GM12891 (cell line): ENCODE measurements at regions not wholly inside any gene's neighbourhood (a gene's known extent, or its start where the extent isn't known, plus 50 kb on each side); places are given as distances from the start of the nearest gene placed in this dataset.

Experiments
- DNase-seq: peaks from one replicate; pipeline ENCODE4 v3.0.0; 2011; ENCODE audit warnings: low spot score; ENCODE audit not compliant: insufficient read length
- FAIRE-seq: peaks from 2 replicates; lab custom pipeline; 2011; peaks lifted over from hg19 to GRCh38; lab: Jason Lieb, UNC
- PAX5 ChIP-seq: IDR thresholded peaks from 2 replicates; pipeline ENCODE4 v1.6.1; 2011; ENCODE audit warnings: low read length, moderate library complexity, mild to moderate bottlenecking; ENCODE audit not compliant: insufficient read depth, severe bottlenecking
- POLR2A ChIP-seq: IDR thresholded peaks from 2 replicates; pipeline ENCODE4 v1.6.1; 2011; ENCODE audit warnings: low read depth, low read length, control low read depth
- POLR2AphosphoS5 ChIP-seq: IDR thresholded peaks from 2 replicates; pipeline ENCODE4 v1.6.1; 2011; ENCODE audit warnings: low read depth, low read length, control low read depth
- POU2F2 ChIP-seq: IDR thresholded peaks from 2 replicates; pipeline ENCODE4 v1.6.1; 2011; ENCODE audit warnings: low read depth, mild to moderate bottlenecking, control low read depth, low read length, moderate library complexity
- SPI1 ChIP-seq: IDR thresholded peaks from 2 replicates; pipeline ENCODE4 v1.6.1; 2011; ENCODE audit warnings: low read depth, low read length, control low read depth
- TAF1 ChIP-seq: IDR thresholded peaks from 2 replicates; pipeline ENCODE4 v1.6.1; 2011; ENCODE audit warnings: low read depth, low read length, control low read depth

- FAIRE-seq (no peak), DNase-seq (no peak)
- no peak for TF ChIP-seq TAF1
- no peak for TF ChIP-seq POU2F2
- no peak for TF ChIP-seq SPI1
- TF ChIP-seq POLR2AphosphoS5, result no peak
- TF ChIP-seq PAX5, result no peak
- TF ChIP-seq POLR2A, result no peak
Measured at GRCh38 chr4:159515314-159516025, 412.6 kb downstream of the RAPGEF2 start.

- no peak for TF ChIP-seq POU2F2
- no peak for TF ChIP-seq SPI1
- TF ChIP-seq POLR2AphosphoS5, result no peak
- no peak for TF ChIP-seq TAF1
- TF ChIP-seq POLR2A, result no peak
- no peak for TF ChIP-seq PAX5
- DNase-seq, result no peak
- FAIRE-seq, result no peak
Measured at GRCh38 chr4:159516556-159517140, 413.8 kb downstream of the RAPGEF2 start.

DNA sequence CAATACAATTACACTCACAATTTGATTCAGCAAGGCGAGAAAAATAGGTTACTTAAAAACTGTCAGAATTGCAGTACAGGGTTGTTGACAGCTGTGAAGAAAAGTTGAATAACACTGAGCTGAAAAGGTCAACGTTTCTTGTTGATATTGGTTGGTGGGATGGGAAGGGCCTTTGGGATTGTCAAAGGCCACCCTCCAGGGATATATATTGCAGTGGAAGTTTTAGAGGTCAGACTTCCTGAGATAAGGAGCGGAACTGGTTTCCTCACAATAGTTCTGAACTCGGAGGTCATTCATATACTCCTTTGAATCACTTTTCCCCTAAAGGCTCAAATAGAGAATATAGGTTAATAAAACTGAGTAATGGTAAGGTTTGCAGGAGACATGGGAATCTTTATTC, 417.2 kb downstream of the RAPGEF2 start:
- no peak for FAIRE-seq
- TF ChIP-seq SPI1, result no peak
- DNase-seq, result no peak

DNA sequence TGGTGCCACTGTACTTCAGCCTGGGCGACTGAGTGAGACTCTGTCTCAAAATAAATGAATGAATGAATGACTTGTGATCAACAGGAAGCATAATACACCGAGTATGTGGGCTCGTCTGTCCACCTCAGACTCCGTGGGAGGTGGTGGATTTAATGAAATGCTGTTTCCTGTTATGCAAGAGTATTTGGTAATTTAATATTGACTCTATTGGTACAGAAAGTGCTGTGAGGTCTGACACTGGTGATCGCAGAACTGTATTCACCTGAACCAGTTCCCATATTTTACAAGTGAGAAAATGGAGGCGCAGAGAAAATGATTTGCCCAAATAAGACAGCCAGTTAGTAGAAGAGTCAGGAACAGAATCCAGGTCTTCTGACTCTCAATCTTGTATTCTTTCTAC, 423.3 kb downstream of the RAPGEF2 start:
- DNase-seq (no peak), FAIRE-seq (no peak)
- TF ChIP-seq POLR2A, result no peak
- no peak for TF ChIP-seq POU2F2
- no peak for TF ChIP-seq TAF1
- TF ChIP-seq SPI1, result no peak
- no peak for TF ChIP-seq POLR2AphosphoS5
- no peak for TF ChIP-seq PAX5

DNA sequence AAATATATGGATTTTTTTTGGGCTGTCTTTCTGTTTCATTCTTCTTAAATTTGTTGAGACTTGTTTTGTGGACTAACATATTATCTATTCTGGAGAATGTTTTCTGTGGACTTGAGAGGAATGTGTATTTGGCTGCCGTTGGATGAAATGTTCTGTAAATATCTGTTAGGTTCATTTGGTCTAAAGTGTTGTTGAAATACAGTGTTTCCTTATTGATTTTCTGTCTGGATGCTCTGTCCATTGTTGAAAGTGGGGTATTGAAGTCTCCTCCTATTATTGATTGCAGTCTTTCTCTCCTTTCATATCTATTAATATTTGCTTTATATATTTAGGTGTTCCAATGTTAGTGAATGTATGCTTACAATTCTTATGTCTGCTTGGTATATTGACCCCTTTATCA, 431.8 kb downstream of the RAPGEF2 start:
- FAIRE-seq (no peak), DNase-seq (no peak)
- TF ChIP-seq POLR2A (no peak), POU2F2 (no peak), TAF1 (no peak), SPI1 (no peak), POLR2AphosphoS5 (no peak), PAX5 (no peak)

- no peak for DNase-seq
- FAIRE-seq, result no peak
- TF ChIP-seq PAX5 (no peak), POU2F2 (no peak), SPI1 (no peak), TAF1 (no peak), POLR2A (no peak), POLR2AphosphoS5 (no peak)
Measured at GRCh38 chr4:159538556-159538955, 435.7 kb downstream of the RAPGEF2 start.

GRCh38 chr4:159540038-159540437, 437.2 kb downstream of the RAPGEF2 start:
- no peak for DNase-seq
- no peak for FAIRE-seq
- TF ChIP-seq PAX5, result no peak
- no peak for TF ChIP-seq POU2F2
- no peak for TF ChIP-seq SPI1
- TF ChIP-seq POLR2AphosphoS5, result no peak
- TF ChIP-seq POLR2A, result no peak
- no peak for TF ChIP-seq TAF1

DNA sequence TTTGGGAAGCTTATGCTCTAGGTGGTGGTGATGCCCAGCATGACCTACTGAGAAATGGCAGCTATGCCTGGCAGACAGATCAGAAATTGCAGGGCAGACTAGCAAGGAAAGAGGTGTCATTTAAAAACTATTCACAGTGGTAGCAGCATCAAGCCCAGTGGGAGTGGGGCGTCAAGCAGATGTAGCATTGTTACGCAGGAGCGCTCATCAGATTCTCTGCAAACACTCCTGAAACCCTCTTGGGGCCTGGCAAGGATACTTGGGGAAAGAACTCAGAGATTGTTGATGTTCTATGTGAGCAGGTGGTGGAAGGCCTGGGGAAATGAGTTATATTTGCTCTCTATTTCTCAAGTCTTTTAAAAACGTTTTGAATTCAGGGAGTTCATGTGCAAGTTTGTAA, 437.6 kb downstream of the RAPGEF2 start:
- FAIRE-seq (no peak), DNase-seq (no peak)
- TF ChIP-seq POU2F2, result no peak
- no peak for TF ChIP-seq POLR2A
- TF ChIP-seq TAF1, result no peak
- no peak for TF ChIP-seq PAX5
- no peak for TF ChIP-seq SPI1
- no peak for TF ChIP-seq POLR2AphosphoS5

GRCh38 chr4:159541143-159541542, 438.3 kb downstream of the RAPGEF2 start:
- TF ChIP-seq POU2F2 (no peak), PAX5 (no peak), POLR2A (no peak), POLR2AphosphoS5 (no peak), SPI1 (no peak), TAF1 (no peak)
- DNase-seq, result no peak
- FAIRE-seq, result no peak
